Islet precursor cell (in vitro differentiated cells): ENCODE measurements at regions not wholly inside any gene's neighbourhood (a gene's known extent, or its start where the extent isn't known, plus 50 kb on each side); places are given as distances from the start of the nearest gene placed in this dataset.

Source experiments
- DNase-seq: peaks from one replicate; pipeline ENCODE4 v3.0.0-alpha.2; 2018

DNA sequence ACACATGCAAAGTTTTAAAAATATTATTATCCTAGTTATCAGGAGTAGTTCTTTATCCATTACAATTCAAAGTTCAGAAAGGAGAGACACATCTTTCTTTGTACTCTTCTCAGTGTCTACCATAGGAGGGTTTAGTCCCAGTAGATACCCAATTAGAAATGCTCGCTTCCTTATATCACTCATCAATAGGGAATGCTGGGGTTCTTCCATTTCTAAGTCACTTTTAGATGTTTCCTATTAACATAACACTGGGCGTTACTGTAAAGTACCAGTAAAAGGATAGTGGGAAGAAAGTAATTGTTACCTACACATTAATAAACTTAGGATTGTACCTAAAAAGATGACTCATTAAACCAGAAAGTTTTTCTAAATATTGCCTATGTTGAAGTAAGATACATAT lies 348.3 kb upstream of the CDH6 start:
- DNase-seq: no peak

DNA sequence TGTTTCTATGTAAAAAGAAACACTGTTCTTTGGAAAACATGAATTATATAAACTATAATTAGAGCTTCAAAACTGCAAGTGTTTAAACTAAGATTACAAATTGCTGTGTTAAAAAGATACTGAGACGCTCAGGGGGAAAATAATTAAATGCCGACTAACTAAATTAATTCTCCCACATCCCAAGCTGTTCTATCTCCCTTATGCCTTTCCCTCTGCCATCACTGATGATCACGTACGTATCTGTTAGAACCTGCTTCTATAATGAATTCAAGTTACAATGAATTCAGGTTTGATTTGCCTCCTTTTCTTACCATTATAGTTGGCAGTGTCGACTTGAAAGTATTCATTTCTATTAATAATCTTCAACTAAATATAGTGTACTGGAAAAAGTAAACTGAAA lies 349.9 kb upstream of the CDH6 start:
- no peak for DNase-seq

- no peak for DNase-seq
These were observed 353.5 kb upstream of the CDH6 start for GRCh38 chr5:30839956-30840355.

DNA sequence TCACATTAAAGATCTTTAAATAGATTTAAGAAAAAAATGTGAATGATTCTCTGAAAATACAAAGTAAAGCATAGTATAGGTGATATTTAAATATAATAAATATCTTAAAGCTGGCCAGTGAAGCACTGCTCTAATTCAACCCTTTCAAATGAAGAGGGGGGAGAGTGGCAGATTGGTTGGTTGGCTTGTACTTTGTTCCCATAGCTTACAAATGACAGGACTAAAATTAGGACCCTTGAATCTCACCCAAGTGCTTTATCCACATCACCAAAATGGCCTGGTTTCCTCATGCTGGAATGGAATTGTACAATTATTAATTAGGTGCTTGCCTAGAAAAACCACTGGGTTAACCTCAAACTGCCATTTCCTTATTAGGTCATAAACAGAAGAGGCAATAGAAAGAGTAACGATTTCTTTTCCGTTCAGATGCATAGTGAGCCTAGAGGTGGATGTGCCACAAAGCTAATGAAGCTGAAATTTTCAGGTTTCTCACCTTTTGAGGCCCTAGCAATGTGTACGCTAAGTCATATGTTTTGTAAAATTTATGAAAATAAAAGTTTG lies 354.5 kb upstream of the CDH6 start:
- no peak for DNase-seq

- DNase-seq: no peak
These were observed 361.0 kb upstream of the CDH6 start for GRCh38 chr5:30832519-30832918.

- DNase-seq: no peak
These were observed 361.9 kb upstream of the CDH6 start for GRCh38 chr5:30831605-30832004.

DNA sequence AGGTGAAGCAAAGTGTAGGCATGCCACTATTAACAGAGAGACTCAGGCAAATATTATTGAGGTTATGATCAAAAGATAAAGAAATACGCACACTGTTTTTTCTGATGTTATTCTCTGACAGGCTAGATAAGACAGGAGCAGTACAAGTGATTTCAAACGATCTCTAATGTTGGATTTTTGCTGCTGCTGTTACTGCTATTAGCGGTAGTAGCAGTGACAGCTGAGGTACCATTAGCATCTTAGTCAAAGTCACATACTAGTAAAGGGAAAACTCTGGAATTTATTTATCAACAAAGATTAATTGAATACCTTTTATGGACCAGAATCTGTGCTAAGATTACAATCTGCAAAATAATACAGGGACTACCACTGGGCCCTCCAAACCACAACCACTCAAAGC lies 362.4 kb upstream of the CDH6 start:
- no peak for DNase-seq

DNA sequence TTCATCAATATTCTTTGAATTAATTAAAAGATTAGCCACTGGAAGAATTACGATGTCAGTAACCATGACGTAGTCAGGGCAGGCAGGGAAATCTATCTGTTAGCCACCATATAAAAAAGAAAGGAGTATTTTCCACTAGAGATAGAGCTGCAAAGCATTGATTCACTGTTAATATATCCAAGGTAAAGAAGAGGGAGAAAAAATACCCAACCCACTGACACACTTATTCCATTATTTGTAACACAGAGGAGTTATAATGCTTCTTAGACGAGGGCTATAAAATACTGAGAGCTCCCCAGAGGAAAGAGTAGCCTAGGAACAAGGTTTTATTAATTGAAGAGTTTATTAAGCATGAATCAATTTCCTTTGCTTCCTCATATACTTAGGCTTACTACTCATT lies 382.2 kb upstream of the CDH6 start:
- DNase-seq: no peak

DNA sequence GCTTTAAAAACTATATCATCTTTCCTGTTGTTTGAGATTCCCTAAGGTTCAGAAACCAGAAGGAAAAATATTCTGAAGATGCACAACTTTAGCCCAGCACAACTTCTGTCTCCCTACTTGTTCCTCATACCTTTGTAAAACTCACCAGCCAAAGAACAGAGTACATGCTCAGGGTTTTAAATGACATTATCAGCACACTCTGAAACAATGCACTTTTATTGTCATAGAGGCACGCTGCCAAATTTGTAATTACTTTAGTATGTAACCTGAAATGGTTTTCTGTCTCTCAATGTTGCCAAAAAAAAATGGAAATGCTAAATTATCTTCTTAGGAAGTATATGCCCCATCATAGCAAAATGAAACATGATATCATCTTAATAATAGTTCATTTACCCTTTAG lies 383.6 kb upstream of the CDH6 start:
- no peak for DNase-seq

GRCh38 chr5:30808996-30809395 lies 384.5 kb upstream of the CDH6 start:
- no peak for DNase-seq

DNA sequence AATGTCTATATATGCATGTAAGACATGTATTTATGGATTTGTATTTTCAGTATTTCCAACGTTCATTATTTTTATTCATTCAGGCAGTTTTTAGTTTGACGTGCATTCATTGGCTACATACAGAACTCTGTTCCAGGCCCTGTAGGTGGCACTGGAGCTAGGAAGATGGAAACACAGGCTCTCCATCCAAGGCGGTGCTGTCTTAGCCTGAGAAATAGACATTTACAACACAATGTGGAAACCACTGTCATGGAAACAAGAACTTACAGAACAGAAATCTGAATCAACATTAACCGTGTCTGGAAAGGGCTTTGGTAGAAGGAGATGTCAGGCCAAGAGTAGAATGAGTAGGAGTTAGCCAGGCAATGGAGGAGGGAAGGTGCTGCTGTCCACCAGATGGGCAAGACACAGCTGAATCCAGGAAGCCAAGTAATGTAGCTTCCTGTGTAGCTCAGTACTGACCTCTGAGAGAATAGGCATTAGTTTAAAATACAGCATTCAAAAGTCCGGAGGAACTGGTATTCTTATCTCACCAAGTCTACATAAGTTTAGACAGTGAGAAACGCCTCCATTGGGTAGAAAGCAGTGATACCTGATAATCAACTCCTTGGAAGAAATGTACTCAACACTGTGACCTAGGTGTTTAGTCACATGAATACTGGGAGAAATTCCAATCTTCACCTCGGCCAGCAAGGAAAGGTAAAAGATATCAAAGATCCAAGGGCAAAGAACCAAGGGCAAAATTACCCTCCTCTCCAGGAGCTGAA lies 388.6 kb upstream of the CDH6 start:
- DNase-seq: no peak

- DNase-seq: no peak
These were observed 390.4 kb upstream of the CDH6 start for GRCh38 chr5:30802961-30803705.

GRCh38 chr5:30781643-30782042 lies 411.8 kb upstream of the CDH6 start:
- no peak for DNase-seq

DNA sequence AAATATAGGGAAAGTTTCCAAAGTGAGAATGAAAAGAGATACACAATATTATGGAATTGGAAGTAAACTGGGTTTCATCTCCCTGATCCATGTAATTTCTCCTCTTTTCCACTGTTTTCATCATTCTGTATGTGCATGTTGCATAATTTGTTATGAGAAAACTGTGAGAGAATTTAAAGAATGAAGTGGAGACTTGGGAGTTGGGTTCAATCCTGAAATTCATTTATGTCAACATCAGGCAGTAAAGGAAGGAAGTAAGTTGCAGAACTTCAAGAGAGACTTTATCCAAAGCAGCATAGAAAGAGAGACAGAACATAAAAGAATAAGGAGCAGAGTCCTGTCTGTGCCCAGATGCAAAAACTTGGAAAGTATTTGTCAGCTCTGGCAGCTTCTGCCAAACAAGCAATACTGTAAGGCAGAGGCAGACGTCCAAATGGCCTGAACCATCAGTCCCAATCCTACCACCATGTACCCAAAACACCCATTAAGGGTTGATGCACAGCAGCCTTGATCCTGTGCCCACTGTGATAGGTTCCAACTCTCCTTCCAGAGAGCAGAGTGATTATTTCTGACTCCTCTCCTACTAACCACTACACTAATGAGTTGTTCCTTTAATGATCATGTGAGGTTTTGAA lies 425.3 kb upstream of the CDH6 start:
- DNase-seq: no peak

DNA sequence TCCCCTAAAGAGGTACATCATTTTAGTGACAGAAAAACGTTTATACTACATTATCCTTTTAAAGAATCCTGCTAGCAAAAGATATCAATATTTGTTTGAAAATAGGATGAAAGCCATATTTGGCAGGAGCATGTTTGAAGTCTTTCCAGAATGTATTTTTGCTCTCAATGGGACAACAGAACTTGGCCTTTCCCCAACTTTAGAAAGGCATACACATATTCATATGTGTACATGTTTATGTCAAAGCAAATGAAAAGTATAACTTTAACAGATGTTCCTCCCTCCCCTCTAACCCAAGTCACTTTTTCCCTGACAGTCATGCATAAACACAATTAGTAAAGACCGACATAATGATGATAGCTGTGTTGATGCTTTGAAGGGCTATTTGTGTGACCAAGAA lies 427.8 kb upstream of the CDH6 start:
- no peak for DNase-seq

DNA sequence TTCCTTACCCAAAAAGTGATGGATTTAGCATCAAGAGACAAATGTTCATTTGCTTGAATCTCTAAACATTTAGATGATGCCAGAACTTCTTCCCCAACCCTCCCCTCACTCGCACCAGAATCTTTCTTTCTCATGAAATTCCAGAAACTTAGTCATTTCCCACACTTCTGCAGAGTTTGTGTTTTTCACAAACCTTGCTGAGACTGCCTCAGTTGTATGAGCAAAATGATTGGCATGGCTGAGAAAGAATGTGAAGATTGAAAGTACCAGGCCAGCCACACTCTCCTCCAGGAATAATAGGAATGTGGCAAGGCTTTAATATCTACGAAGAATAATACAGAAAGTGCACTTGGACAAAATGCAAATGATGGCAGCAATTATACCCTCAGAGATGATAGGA lies 428.3 kb upstream of the CDH6 start:
- no peak for DNase-seq

DNA sequence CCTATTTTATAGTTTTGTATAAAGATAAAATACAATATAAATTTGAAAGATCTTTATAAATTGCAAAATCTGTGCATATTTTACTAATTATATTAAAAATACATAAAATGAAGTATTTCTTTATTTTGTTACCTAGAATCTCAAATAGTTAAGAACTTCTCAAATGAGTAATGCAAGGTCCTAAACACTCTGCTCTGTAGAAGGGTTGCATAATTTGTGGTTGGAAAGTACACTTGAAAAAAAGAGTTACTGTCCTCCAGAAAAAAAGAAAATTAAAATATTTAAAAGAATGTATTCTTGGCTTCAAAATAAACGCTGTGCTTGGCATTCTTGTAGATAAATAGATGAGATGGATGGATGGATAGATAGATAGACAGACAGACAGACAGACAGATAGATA lies 428.8 kb upstream of the CDH6 start:
- DNase-seq: no peak

DNA sequence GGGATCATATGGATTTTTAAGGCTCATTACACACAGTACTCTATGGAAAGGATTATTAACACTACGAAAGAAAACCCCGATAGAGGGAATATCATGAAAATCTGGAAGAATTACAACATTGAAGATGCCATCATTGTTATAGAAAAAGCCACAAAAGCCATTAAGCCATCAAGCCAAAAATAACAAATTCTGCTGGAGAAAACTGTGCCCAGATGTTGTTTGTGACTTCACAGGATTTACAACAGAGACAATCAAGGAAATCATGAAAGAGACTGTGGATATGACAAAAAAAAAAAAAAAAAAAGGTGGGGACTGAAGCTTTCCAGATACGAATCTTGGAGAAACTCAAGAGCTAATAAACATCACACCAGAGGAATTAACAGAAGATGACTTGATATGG lies 433.8 kb upstream of the CDH6 start:
- no peak for DNase-seq

- no peak for DNase-seq
These were observed 441.5 kb upstream of the CDH6 start for GRCh38 chr5:30752015-30752414.

DNA sequence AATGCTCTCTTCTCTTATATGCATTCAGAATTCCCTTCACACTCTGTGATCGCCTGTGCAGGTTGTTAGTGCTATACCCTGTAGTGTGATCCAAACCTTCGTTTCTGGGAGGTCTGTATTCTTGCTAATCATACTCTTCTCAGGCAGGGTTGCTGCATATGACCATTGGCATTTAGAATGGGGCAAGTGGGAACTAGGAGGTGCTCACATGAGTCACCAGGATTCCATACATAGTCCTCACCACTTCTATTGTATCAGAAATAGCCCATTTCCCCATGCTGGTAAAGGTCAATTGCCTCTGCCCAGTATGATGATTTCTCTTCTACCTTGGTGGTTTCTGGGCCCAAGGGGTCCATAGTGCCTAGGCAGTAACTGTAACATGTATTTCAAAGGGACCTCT lies 443.5 kb upstream of the CDH6 start:
- DNase-seq: no peak

GRCh38 chr5:30747412-30747811 lies 446.1 kb upstream of the CDH6 start:
- no peak for DNase-seq

DNA sequence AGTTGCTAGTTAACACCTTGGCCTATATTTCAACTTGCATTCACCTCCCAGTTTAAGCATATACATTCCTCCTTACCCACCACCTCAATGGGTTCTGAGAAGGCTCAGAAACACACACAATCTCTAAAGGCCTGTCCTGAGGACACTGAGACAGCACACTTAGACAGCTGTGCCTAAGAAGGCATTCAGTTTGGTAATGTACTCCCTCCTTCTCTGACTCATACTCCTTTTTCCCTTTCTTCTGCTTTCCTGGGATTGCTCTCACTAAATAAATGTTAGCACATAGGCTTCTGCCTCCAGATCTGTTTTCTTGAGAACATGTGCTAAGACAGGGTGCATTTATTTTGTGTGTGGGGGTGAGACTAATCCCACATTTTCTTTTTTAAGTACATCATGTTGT lies 456.8 kb upstream of the CDH6 start:
- no peak for DNase-seq

DNA sequence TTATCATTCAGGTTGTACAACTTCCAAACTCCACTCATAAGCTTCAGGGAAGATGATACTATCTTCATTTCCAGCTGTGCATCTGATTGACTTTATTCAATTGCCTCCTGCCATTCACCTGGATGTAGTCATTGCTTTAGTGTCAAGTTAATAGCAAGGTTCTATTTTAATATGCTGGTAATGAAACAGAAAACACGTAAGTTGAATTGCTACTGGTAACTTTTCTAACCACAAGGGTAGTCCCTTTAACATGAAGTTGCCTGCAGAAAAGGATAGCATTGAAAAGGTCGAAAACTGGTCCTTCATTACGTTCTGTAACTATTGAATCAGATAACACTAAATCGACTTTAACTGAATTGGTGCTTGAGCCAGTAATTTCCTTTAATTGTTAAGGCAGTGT lies 459.4 kb upstream of the CDH6 start:
- DNase-seq: no peak

DNA sequence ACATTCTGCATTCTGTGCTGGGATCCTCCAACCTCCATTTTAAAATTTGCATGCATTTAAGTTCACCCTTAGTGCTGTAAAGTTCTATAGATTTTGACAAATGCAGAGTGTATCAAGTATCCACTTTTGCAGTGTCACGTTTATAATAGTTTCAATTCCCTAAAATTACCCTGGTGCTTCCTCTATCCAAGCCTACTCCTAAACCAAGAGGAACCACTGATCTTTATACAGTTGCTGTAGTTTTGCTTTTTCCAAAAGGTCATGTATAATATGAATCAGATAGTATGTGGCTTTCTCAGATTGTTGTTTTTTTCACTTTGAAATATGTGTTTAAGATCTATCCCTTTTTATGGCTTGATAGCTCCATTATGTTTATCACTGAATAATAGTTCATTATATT lies 468.4 kb upstream of the CDH6 start:
- DNase-seq: no peak
